ENCODE measurements at regions not wholly inside any gene's neighbourhood (a gene's known extent, or its start where the extent isn't known, plus 50 kb on each side); places are given as distances from the start of the nearest gene placed in this dataset.
"Not testable (repeated sequence)": the region's sequence is repeated elsewhere in the genome, so short reads cannot be mapped to it uniquely, and the experiment has no call there.

DNA sequence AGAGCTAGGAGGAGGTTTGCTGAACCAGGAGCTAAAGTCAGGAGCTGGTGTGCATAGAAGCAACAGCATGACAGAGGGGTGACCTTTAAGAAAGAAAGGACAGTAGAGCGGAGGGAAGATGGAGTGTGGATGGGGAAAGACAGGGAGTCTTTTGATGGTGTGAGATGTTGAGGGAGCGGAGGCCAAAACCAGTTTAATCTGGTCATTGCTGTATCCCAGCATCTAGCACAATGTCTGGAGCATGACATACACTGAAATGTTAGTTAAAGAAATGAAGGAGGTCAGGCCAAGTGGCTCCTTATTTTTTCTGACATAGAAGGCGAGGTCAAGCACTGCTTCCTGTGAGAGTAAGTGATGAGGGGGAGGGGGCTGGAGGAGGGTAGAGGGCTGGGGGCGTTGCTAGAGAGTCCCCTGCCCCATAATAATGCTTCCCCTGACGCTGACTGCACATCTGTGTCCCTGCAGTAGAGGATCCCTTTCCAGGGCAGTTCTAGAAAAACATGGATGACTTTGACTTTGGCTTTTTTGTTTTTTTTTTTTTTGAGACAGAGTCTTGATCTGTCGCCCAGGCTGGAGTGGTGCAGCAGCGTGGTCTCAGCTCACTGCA, 70.2 kb downstream of the ZNF467 start:
- WGBS (ENCODE audit: low lambda C conversion rate, missing lambda C conversion rate) = 84% methylated on average over 7 of the region's 7 CpGs

DNA sequence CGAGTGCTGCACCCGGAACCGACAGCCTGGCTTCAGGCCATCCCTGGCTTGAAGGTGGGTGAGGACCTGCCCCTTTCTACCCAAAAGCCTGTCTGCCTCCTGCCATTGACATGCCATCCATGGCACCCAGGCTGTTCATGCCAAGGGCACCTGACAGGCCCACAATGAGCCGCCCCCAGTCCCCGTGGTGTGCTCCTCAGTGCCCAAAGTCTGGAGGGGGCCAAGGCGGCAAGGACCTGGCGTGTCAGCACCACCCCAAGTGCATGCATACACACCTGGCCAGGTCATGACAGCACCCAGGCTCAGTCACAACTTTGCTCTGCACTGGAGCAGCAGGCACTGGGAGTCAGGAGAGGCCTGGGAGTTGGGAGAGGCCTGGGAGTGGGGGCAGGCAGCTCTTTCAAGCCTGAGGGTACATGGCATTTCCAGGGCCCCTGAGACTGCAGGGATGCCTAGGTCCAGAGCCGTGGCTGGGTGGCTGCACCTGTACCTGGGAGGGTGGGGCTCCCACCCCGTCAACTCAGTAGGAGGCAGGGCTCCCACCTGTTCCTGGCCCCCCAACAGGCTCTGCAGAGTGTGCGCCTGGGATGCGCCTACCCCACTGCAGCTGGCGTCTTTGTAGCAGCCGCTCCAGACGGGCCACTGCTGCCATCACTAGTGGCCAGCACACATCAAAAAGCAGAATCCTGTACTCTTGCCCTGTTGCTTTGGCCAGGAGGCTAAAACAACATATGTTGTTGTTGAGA, 71.7 kb downstream of the ZNF467 start:
- no peaks in the 10 kb centered on the region for H4K20me1 ChIP-seq (ENCODE audit: insufficient read depth, poor library complexity, severe bottlenecking)
- H3K4me1 ChIP-seq (ENCODE audit: insufficient read depth) = no peaks in the 10 kb centered on the region
- no peak overlapping the region for H3K4me2 ChIP-seq
- no peak for DNase-seq (ENCODE audit: low spot score)
- 95% methylated on average over 14 of the region's 14 CpGs for WGBS (ENCODE audit: low lambda C conversion rate, missing lambda C conversion rate)
- no peaks in the 10 kb centered on the region for H3K9me3 ChIP-seq (ENCODE audit: low read depth)
- H3K9me2 ChIP-seq (replicated peaks; ENCODE audit: insufficient read depth) = no peaks in the 10 kb centered on the region
- no peaks in the 10 kb centered on the region for H3K36me3 ChIP-seq (replicated peaks; ENCODE audit: insufficient read depth, low read depth)
- no peak overlapping the region for H3K4me3 ChIP-seq
- H3K79me2 ChIP-seq = no peaks in the 10 kb centered on the region
- TF ChIP-seq, protein P1, sequence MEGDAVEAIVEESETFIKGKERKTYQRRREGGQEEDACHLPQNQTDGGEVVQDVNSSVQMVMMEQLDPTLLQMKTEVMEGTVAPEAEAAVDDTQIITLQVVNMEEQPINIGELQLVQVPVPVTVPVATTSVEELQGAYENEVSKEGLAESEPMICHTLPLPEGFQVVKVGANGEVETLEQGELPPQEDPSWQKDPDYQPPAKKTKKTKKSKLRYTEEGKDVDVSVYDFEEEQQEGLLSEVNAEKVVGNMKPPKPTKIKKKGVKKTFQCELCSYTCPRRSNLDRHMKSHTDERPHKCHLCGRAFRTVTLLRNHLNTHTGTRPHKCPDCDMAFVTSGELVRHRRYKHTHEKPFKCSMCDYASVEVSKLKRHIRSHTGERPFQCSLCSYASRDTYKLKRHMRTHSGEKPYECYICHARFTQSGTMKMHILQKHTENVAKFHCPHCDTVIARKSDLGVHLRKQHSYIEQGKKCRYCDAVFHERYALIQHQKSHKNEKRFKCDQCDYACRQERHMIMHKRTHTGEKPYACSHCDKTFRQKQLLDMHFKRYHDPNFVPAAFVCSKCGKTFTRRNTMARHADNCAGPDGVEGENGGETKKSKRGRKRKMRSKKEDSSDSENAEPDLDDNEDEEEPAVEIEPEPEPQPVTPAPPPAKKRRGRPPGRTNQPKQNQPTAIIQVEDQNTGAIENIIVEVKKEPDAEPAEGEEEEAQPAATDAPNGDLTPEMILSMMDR (IDR thresholded peaks at IDR 0.05; ENCODE audit: poor library complexity) = no peak
- TF ChIP-seq EZH2phosphoT487 (IDR thresholded peaks at IDR 0.05; ENCODE audit: low read depth, severe bottlenecking, unreplicated experiment) = no peak
- no peak for TF ChIP-seq EZH2 (IDR thresholded peaks at IDR 0.05; ENCODE audit: borderline replicate concordance)
- H2AFZ ChIP-seq = no peak overlapping the region
- no peak overlapping the region for H3K27ac ChIP-seq
- H3K27me3 ChIP-seq = no peaks in the 10 kb centered on the region

More for the DNA sequence above, 70.2 kb downstream of the ZNF467 start:
- Histone ChIP-seq H3K27ac (no peak overlapping the region), H3K9me3 (ENCODE audit: low read depth) (no peaks in the 10 kb centered on the region), H3K4me3 (no peak overlapping the region), H4K20me1 (ENCODE audit: insufficient read depth, poor library complexity, severe bottlenecking) (no peaks in the 10 kb centered on the region), H3K9me2 (replicated peaks; ENCODE audit: insufficient read depth) (no peaks in the 10 kb centered on the region), H2AFZ (no peak overlapping the region), H3K79me2 (no peaks in the 10 kb centered on the region), H3K4me2 (no peak overlapping the region), H3K27me3 (no peaks in the 10 kb centered on the region), H3K36me3 (replicated peaks; ENCODE audit: insufficient read depth, low read depth) (no peaks in the 10 kb centered on the region), H3K4me1 (ENCODE audit: insufficient read depth) (no peaks in the 10 kb centered on the region)
- no peak for DNase-seq (ENCODE audit: low spot score)
- TF ChIP-seq EZH2 (IDR thresholded peaks at IDR 0.05; ENCODE audit: borderline replicate concordance) = no peak
- TF ChIP-seq, protein P1 (IDR thresholded peaks at IDR 0.05; ENCODE audit: poor library complexity) = no peak

DNA sequence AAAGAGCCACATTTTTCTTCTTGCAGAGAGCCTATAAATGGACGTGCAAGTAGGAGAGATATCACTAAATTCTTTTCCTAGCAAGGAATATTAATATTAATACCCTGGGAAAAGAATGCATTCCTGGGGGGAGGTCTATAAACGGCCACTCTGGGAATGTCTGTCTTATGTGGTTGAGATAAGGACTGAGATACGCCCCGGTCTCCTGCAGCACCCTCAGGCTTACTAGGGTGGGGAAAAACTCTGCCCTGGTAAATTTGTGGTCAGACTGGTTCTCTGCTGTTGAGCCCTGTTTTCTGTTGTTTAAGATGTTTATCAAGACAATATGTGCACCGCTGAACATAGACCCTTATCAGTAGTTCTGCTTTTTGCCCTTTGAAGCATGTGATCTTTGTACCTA, 75.6 kb downstream of the ZNF467 start:
- WGBS (ENCODE audit: low lambda C conversion rate, missing lambda C conversion rate) = 68% methylated on average over 5 of the region's 5 CpGs
- H3K9me3 ChIP-seq (ENCODE audit: low read depth) = not testable (repeated sequence)

DNA sequence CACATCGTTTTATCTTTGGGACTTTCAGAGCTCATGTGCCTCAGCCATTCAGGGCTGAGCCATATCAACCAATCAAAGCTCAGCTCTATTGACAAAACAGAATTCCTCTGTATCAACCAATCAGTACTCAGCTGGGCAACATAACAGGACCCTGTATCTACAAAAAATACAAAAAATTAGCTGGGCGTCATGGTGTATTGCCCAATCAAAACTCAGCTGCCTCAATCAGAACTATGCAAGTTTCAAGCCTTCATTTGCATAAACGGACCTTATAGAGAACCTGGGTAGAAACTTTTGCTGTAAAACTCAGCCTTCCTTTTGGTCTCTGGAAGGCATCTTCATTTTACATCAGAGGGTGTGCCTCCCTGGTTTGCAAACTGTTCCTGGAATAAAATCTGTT, 77.1 kb downstream of the ZNF467 start:
- Histone ChIP-seq H3K79me2 (no peaks in the 10 kb centered on the region), H3K4me1 (ENCODE audit: insufficient read depth) (peaks cover 2% of the 10 kb centered on the region), H3K4me2 (no peak overlapping the region), H3K36me3 (replicated peaks; ENCODE audit: insufficient read depth, low read depth) (no peaks in the 10 kb centered on the region), H3K4me3 (no peak overlapping the region), H3K27me3 (peaks cover 17% of the 10 kb centered on the region), H3K9me3 (ENCODE audit: low read depth) (no peaks in the 10 kb centered on the region), H2AFZ (no peak overlapping the region), H3K9me2 (replicated peaks; ENCODE audit: insufficient read depth) (no peaks in the 10 kb centered on the region), H4K20me1 (ENCODE audit: insufficient read depth, poor library complexity, severe bottlenecking) (no peaks in the 10 kb centered on the region), H3K27ac (no peak overlapping the region)
- TF ChIP-seq EZH2 (IDR thresholded peaks at IDR 0.05; ENCODE audit: borderline replicate concordance) (no peak), EZH2phosphoT487 (IDR thresholded peaks at IDR 0.05; ENCODE audit: low read depth, severe bottlenecking, unreplicated experiment) (no peak)
- TF ChIP-seq, protein P1 (IDR thresholded peaks at IDR 0.05; ENCODE audit: poor library complexity) = no peak
- DNase-seq (ENCODE audit: low spot score) = no peak
- 85% methylated on average over 3 of the region's 3 CpGs for WGBS (ENCODE audit: low lambda C conversion rate, missing lambda C conversion rate)

More for the DNA sequence above, 75.6 kb downstream of the ZNF467 start:
- H3K9me2 ChIP-seq (replicated peaks; ENCODE audit: insufficient read depth); DNase-seq (ENCODE audit: low spot score); H3K79me2 ChIP-seq; H3K4me2 ChIP-seq; H3K27ac ChIP-seq; H2AFZ ChIP-seq; H3K4me1 ChIP-seq (ENCODE audit: insufficient read depth); H4K20me1 ChIP-seq (ENCODE audit: insufficient read depth, poor library complexity, severe bottlenecking); H3K27me3 ChIP-seq; H3K36me3 ChIP-seq (replicated peaks; ENCODE audit: insufficient read depth, low read depth); H3K4me3 ChIP-seq: not testable (repeated sequence)
